ENCODE measurements at regions not wholly inside any gene's neighbourhood (a gene's known extent, or its start where the extent isn't known, plus 50 kb on each side); places are given as distances from the start of the nearest gene placed in this dataset.

- no peak for TF ChIP-seq CTCF (IDR thresholded peaks at IDR 0.05; ENCODE audit: control insufficient read depth, extremely low read depth, insufficient read depth)
- no peak overlapping the region for H3K4me3 ChIP-seq (ENCODE audit: low read depth, low read length)
- no peak for DNase-seq (ENCODE audit: low read depth)
Observed at GRCh38 chr17:15051933-15052332, 213.2 kb downstream of the PMP22 start.

- DNase-seq (ENCODE audit: low read depth), result no peak
- no peak overlapping the region for H3K4me3 ChIP-seq (ENCODE audit: low read depth, low read length)
- no peak for TF ChIP-seq CTCF (IDR thresholded peaks at IDR 0.05; ENCODE audit: control insufficient read depth, extremely low read depth, insufficient read depth)
Observed at GRCh38 chr17:15049795-15050160, 215.3 kb downstream of the PMP22 start.

GRCh38 chr17:15048933-15049794 lies 216.0 kb downstream of the PMP22 start:
- no peak for TF ChIP-seq CTCF (IDR thresholded peaks at IDR 0.05; ENCODE audit: control insufficient read depth, extremely low read depth, insufficient read depth)
- no peak overlapping the region for H3K4me3 ChIP-seq (ENCODE audit: low read depth, low read length)
- DNase-seq (ENCODE audit: low read depth), result no peak

GRCh38 chr17:15048381-15048780 lies 216.7 kb downstream of the PMP22 start:
- no peak overlapping the region for H3K4me3 ChIP-seq (ENCODE audit: low read depth, low read length)
- DNase-seq (ENCODE audit: low read depth), result no peak
- TF ChIP-seq CTCF (IDR thresholded peaks at IDR 0.05; ENCODE audit: control insufficient read depth, extremely low read depth, insufficient read depth), result no peak

GRCh38 chr17:15042311-15042710 lies 222.8 kb downstream of the PMP22 start:
- DNase-seq (ENCODE audit: low read depth), result no peak
- H3K4me3 ChIP-seq (ENCODE audit: low read depth, low read length), result no peak overlapping the region
- no peak for TF ChIP-seq CTCF (IDR thresholded peaks at IDR 0.05; ENCODE audit: control insufficient read depth, extremely low read depth, insufficient read depth)

GRCh38 chr17:15039366-15039765 lies 225.8 kb downstream of the PMP22 start:
- no peak for DNase-seq (ENCODE audit: low read depth)
- no peak for TF ChIP-seq CTCF (IDR thresholded peaks at IDR 0.05; ENCODE audit: control insufficient read depth, extremely low read depth, insufficient read depth)
- H3K4me3 ChIP-seq (ENCODE audit: low read depth, low read length), result no peak overlapping the region

- no peak for DNase-seq (ENCODE audit: low read depth)
- TF ChIP-seq CTCF (IDR thresholded peaks at IDR 0.05; ENCODE audit: control insufficient read depth, extremely low read depth, insufficient read depth), result no peak
- no peak overlapping the region for H3K4me3 ChIP-seq (ENCODE audit: low read depth, low read length)
Observed at GRCh38 chr17:15038656-15039055, 226.5 kb downstream of the PMP22 start.
